RKO (cell line): ENCODE measurements at regions not wholly inside any gene's neighbourhood (a gene's known extent, or its start where the extent isn't known, plus 50 kb on each side); places are given as distances from the start of the nearest gene placed in this dataset.
"Not testable (repeated sequence)": the region's sequence is repeated elsewhere in the genome, so short reads cannot be mapped to it uniquely, and the experiment has no call there.

Source experiments
- DNase-seq: peaks from one replicate; pipeline ENCODE4 v3.0.0-alpha.2; 2016; ENCODE audit warnings: low spot score

DNA sequence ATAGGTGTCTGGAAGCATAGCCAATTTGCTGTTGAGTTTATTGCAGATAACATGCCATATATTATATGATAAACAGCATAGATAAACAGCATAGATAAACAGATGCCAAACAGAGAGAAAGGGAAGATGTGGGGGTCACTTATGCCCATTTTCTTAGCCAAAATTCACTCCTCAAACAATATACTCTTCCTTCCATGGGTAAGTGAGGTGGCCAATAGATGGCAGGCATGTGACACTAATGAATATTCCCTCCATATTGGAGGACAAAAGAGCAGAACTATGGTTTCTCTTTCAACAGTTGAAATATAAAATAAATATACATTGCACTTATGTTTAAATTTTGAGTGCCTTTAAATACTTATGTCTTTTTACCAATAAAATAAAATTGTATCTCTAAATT is 1212.8 kb downstream of the REEP3 start:
- DNase-seq: peak; percentile 56

DNA sequence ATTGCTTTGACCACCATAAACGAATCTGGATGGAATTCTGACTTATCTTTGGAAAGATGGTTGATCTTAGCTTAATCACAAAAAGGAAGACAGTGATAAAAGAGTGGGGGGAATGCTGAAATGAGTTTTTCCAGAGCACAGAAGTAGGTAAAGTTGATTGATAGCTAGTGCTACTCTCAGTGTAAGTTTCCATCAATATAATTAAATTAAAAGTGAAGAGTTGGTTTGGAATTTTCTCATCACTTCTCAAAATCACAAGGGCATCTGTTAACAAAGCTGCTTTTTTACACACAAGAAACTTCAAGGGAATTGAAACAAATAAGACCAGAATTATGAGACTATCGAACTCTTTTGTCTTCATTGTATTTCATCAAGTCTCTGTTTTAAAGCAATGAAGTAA is 1217.3 kb downstream of the REEP3 start:
- DNase-seq: no peak

DNA sequence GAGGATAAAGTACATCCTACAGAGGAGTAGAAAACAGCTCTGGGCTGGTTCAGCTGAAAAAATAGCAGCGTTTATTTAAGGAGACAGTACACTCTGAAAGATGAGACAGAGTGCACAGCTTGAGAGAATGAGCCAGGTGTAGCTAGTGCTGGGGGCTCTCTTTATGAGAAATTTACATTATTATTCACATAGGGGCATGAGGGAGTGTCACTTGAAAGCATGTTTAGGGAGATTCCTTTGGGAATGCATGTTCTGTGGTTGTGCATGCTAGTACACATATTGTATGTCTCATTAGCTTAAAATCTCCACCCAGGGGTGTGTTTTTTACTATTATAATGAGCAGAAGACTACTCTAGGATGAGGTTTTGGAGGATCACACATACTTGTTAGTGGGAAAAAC is 1224.4 kb downstream of the REEP3 start:
- DNase-seq: no peak

DNA sequence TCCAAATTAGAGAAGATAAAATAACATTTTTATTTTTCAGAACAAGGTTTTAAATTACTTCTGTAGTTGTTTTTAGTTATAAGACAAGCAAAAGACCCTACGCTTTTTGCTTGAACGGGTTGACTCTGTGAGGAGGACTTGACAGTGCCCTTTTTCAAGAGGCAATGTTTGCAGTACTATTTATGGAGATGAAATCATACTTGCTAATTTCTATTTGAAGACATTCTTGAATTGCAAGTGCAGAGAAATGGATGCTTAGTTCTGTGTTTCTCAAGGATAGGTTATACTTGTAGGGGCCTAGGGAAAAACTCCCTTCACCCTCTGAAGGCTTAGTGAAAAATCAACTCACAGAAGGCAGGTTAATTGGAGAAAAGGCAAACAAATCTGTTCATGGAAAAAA is 1229.5 kb downstream of the REEP3 start:
- DNase-seq: no peak

DNA sequence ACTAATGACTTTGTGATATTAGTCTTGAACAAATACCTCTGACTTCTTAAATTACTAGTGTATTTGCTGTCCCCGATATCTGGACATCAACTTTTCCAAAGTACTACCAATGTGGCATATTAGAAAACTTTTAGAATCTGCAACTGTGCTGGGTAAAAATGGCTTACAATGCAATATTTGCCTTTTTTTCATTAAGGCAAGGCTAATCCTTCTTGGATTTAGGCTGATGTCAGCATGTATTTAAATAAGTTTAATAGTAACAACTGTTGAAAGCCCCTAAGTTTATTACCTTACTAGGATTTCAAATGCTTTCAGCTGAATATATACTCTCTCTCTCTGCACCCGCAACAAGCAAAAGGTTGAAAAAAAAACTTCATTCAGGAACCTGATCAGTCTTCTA is 1232.3 kb downstream of the REEP3 start:
- DNase-seq: no peak

DNA sequence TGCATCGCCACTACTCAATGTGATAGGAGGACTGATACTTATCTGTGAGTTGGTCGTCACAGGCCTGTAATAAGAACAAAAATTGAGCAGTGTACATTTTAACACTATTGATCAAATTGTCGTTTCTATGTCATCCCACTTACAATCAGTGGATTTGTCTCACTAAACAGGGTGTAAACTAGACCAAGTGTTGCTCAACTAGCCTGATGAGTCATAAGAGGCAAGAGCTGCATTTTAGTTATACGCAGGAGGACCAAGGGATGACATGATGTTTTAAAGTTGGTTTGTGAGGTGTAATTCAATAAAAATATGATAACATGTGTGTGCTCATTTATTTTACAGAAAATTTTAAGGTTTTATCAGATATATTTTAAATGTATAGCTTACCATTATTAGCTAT is 1239.2 kb downstream of the REEP3 start:
- peak; percentile 26 for DNase-seq

DNA sequence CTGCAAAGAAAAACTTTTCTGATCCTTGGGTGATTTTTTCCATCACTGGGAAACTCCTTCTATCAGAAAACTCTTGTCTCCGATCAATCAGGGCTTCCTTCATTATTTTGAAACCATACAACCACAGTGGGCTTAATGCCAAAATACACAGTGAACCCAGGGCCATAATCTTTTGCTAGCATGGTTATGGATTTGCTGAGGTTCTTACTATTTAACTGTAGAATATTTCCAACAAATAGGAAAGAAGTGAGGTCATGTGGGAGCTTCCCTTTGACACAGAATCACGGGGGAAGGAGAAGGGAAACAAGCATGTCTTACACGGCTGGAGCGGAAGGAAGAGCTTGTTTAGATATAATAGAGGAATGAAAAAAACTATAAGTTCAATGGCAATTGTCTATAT is 1241.7 kb downstream of the REEP3 start:
- no peak for DNase-seq

DNA sequence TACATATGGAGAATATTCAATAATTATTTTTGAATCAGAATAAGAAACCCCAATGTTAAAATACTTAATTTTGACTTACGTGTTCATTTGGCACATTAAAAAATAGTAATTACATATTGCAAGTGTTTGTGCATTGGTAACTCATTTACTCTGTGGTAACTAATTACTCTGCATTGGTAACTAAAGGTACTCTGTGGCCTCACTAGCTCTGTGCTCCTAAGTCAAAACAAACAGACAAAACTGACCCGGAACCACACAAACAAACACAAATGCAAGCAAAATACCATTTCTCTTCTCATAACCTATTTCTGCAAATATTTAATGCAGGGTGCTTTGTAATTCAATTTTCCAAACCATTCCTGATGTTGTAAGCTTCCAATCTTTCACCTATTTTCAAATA is 1244.3 kb downstream of the REEP3 start:
- no peak for DNase-seq

DNA sequence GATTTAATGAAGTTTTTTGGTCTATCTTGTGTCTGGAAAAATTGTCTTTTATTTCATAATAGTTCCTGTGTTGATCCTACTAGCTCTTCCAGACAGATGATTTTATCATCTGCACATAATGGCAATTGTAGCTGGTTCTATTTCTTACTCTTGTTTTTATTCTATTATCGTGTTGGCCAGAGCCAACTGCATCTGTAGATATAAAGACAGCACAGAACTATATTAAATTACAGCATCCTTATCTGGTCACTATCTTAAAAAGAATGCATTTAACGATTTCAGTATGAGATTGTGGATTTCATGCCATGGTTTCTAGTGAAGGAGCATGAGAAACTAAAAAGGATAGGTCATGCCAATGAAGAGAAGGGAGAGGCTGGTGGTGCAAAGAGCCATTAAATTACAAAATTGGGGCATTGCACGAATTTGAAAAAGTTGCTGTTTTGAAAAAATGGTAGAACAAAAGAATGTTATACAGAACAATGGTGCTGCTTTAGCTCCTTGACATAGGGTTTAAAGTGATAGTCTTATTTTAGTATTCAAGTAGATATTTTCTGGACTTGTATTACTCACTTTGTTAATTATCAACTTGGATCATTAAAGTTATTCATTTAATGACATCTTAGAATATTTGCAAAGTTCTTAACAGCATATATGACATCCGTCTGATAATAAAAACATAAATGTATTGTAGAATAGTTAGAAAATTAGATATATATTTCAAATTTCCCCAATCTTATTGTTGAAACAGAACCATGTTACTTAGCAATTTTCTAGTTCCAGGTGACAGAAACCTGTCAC is 1250.3 kb downstream of the REEP3 start:
- no peak for DNase-seq

DNA sequence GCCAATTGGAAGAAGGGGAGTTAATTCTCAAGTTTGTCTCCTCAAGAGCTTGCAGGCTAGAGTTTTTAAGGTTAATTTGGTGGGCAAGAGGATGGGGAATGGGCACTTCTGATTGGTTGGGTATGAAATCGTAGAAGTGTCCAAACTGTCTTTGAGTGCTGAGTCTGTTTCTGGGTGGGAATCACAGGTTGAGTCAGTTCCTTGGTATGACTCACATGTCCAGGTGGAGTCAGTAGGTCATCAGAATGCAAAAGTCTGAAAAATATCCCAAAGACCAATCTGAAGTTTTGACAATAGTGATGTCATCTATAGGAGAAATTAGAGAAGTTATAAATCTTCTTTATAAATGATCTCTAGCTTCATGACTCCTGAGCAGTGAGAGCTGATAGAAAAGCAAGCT is 1252.2 kb downstream of the REEP3 start:
- DNase-seq: peak; percentile 31

DNA sequence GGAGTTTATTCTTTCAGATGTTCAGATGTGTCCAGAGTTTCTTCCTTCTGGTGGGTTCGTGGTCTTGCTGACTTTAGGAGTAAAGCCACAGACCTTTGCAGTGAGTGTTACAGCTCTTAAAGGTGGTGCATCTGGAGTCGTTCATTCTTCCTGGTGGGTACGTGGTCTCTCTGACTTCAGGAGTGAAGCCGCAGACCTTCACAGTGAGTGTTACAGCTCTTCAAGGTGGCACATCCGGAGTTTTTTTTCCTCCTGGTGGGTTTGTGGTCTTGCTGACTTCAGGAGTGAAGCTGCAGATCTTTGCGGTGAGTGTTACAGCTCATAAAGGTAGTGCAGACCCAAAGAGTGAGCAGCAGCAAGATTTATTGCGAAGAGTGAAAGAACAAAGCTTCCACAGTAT is 1263.2 kb downstream of the REEP3 start:
- DNase-seq: not testable (repeated sequence)

DNA sequence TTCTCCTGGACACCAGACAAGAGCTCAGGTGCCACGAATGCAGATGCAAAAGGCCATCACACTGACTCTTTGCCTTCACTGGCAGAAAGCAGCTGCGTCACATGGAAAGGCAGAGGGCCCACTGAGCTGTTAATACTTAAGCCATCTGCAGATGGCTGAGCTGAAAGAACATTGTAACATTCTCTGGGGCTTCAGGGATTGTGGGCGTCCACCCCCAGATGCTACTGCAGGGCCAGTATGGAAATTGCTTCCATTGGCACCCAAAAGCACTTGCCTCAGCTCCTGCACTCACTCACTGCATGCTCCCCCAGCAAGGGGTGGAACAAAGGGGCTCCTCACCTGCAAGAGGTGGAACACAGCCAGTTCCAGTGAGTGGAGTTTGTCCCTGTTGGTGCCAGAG is 1264.6 kb downstream of the REEP3 start:
- DNase-seq: no peak

DNA sequence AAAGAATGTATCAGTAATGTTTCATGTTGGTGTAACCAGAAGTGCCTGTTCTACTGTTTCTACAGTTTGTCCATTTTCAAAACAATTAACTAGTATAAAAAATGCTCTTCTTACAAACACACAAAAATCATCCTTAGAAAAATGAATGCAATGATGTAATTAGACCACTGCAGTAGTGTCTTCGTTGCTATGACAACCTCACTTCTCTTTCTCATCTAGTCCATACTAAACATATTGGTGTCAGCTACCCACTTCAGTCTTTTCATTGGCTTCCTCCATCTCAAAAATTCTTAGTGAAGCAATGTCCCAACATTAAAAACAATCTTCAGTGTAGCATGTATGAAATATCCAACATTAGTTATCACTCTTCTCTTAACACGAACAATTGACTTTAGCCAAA is 1265.8 kb downstream of the REEP3 start:
- no peak for DNase-seq

DNA sequence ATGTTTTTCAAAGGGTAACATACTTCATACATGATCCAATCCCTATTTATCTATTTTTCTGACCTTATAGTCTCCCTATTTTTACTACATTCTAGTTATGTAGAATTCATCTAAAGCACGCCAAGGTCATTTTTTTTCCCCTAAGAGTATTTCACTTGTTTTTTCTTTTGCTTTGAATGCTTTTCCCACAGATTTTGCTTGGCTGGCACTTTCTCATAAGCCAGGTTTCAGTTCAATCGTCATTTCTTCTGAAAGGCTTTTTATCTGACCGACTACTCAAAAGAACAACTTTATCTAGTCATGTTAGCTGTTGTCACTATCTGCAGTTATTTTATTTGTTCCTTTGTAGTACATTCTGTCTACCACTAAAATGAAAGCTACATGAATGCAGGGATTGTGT is 1274.6 kb downstream of the REEP3 start:
- no peak for DNase-seq

DNA sequence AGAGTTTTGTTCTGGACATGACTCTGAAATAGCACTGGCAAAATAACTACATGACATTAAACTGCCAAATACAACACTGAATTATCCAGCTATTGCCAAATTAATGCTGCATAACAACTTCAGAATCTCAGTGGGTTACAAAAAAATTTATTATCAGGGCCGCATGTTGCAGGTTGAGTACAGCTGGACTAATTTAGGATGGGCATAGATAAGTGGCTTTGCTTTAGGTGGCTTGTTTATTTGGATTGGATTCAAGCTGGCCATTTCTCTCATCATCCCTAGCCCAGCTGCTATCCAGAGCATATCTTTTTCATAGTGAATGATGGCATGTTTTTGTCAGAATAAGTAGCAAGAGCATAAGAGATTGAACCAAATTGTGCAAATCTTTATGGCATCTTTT is 1277.1 kb downstream of the REEP3 start:
- DNase-seq: no peak

DNA sequence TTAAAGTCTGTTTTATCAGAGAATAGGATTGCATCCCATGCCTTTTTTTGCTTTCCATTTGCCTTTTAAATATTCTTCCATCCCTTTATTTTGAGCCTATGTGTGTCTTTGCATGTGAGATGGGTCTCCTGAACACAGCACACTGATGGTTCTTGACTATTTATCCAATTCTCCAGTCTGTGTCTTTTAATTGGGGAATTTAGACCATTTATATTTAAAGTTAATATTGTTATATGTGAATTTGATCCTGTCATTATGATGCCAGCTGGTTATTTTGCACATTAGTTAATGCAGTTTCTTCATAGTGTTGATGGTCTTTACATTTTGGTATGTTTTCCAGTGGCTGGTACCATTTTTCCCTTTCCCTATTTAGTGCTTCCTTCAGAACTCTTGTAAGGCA is 1287.0 kb downstream of the REEP3 start:
- DNase-seq: not testable (repeated sequence)

DNA sequence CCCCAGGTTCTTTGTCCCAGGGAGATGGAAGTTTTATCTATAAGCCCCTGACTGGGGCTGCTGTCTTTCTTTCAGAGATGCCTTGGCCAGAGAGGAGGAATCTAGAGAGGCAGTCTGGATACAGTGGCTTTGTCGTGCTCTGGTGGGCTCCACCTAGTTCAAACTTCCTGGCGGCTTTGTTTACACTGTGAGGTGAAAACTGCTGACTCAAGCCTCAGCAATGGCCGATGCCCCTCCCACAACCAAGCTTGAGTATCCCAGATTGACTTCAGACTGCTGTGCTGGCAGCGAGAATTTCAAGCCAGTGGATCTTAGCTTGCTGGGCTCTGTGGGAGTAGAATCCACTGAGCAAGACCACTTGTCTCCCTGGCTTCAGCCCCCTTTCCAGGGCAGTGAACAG is 1288.8 kb downstream of the REEP3 start:
- not testable (repeated sequence) for DNase-seq

DNA sequence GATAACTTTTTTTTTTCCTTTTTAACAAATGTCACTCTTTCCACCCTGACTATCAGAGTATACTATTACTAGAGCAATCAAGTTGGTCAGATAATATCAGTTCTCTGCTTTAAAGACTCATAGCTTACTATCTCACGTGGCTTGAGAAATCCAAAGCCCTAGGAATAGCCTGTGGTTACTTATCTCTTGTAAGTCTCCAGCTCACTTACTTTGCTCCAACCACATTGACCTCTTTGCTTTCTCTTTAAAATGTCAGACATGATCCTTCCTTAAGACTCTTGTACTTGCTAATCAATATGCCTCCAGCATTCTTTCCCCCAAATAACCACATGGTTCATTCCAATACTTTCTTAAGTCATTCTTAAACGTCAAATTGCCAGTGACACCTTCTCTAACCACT is 1292.2 kb downstream of the REEP3 start:
- no peak for DNase-seq

DNA sequence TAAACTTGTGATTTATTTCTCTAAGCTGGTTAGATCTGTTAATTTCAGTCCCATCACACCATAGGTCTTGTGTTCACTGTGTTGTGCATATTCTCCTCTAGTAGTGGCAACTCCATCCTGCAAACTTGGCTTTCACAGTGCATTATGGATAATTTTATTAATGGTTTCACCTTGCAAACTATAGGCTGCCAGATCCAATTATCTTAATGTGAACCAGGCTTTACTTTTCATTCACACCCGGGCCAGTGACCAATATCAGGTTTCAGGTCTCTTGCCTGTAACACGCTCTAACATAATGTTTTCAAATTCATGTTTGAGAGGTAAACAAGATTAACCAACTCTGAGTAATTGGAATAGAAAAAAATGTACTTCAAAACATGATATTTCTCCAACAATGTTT is 1293.0 kb downstream of the REEP3 start:
- DNase-seq: no peak

DNA sequence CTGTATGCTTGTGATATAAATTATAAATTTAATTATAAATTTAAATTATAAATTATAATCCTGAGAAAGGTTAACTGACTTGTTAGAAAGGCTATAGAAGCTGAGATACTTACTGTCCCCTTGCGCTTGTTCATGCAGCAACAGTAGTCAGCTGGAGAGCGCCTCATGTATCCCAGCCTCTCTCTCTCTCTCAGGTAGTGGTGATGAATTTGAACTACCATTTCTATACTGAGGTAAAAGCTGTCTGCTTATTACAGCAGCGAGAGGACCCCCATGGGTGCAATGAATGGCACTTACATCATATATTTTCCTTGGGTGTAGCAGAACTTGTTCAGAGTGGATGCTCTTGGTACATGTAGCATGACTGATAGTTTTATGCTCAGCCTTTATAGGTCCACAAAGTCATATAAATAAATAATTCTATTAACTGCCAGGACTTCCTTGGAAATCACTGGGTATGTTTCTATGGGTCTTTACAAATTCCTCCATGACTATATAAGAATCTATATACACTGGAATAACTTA is 1308.7 kb downstream of the REEP3 start:
- DNase-seq: no peak

DNA sequence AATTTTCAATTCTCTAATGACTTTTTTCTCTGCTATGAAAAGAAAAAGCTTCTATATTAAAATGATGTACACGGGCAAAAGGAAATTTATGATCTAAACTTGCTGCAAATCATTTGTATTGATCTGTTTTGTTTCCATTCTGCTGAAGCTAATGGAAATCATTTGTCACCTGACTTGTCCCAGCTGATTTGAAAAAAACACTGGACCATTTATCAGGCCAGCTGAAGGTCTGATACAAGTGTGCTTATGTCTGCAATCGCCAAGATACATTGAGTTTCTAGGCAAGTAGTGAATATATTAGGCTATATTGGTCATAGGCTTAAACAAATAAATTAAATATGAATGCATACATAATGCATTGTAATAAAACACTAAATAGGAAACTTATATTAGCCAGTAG is 1309.7 kb downstream of the REEP3 start:
- no peak for DNase-seq

DNA sequence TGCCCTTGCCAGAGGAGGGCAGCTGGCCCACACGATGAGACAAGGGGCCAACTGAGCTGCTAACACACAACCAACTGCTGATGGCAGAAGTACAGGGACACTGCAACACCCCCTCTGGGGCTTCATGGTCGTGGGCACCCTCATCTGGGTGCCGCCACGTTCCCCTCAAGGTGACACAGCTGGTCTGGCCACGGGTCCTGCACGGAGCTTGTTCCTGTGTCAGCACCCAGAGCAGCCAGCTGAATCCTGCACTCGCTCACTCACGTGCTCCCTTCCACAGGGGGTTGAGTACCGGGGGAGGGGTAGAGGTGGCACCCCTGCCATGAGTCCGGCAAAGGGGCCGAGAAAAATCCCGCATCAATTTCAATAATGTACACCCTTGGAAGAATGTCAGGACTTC is 1319.1 kb downstream of the REEP3 start:
- no peak for DNase-seq

DNA sequence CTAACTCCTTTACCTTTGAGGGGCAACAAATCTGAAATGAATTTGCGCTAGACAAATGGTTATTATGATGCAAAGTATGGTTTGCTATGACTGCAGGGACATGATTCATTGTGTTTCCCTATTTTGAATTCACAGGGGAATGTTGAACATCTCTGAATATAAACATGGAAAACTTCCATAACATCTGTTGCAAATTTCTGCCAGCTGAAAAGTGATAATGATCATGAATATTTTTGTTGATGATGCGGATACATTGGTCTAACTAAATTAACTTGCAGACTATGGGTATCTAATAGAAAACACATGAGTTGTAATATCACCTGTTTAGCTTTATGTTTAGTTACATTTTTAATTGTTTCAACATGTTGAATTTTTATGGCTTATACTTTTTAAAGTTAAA is 1325.5 kb downstream of the REEP3 start:
- no peak for DNase-seq

DNA sequence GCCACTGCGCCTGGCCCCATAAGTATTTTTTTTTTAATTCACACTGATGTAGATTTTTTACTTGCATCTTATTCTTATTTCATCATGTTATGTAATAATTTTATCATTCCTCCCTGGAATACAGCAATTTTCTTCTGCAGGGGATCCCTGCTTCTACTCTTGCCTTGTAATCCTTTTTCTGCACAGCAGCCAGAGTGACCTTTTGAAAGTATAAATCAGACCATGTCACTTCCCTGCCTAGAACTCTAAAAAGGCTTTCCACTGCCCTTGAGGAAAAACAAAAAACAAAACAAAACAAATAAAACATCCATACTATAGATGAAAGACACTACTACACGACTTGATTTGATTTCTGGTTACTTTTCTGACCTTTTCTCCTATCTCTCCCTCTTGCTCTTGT is 1334.7 kb downstream of the REEP3 start:
- no peak for DNase-seq
